Endothelial cell of umbilical vein (primary cell): ENCODE measurements at regions not wholly inside any gene's neighbourhood (a gene's known extent, or its start where the extent isn't known, plus 50 kb on each side); places are given as distances from the start of the nearest gene placed in this dataset.

Experiments used
- BruUV-seq: library from RNA; stranded (reverse); fragments of 400-500 nt; replicated peaks from 2 replicates; lab custom pipeline; 2021; lab: Mats Ljungman, UMichigan
- CTCF ChIA-PET: fragments of 300-600, 350-600 bp; sonication (Branson Sonifier 250); formaldehyde crosslinking; loops from one replicate; lab custom pipeline; 2021; ENCODE audit warnings: antibody characterized with exemption, inconsistent platforms; lab: Charles Lee
- POLR2A ChIA-PET: fragments of 300-600, 350-600 bp; sonication (Branson Sonifier 250); formaldehyde crosslinking; loops from one replicate; lab custom pipeline; 2021; ENCODE audit warnings: antibody characterized with exemption, inconsistent platforms; lab: Charles Lee
- DNase-seq: peaks from one replicate; pipeline ENCODE4 v3.0.0-alpha.2; 2011; ENCODE audit warnings: low read depth, low spot score
- FAIRE-seq: peaks from 2 replicates; lab custom pipeline; 2011; peaks lifted over from hg19 to GRCh38; lab: Jason Lieb, UNC
- H2AFZ ChIP-seq: 2 replicates; pipeline ENCODE4 v1.6.0; 2012; ENCODE audit warnings: low read depth, low read length, control low read depth, inconsistent platforms
- H3K27ac ChIP-seq: 2 replicates; pipeline ENCODE4 v1.5.1; 2011; ENCODE audit warnings: low read depth, mild to moderate bottlenecking, control low read depth, low read length, moderate library complexity; ENCODE audit not compliant: insufficient read depth
- H3K27me3 ChIP-seq, 2 experiments: 2 replicates each; pipeline versions ENCODE4 v1.6.0 to v1.6.1; 2011; ENCODE audit warnings: low read length in 2 of 2, mixed read lengths in 1 of 2; ENCODE audit not compliant: control insufficient read depth in 2 of 2, insufficient read depth in 2 of 2
- H3K36me3 ChIP-seq, 2 experiments: 2 replicates in 1 of 2; 3 replicates in 1 of 2; pipeline ENCODE4 v1.5.1; 2011; ENCODE audit warnings: low read length in 2 of 2, mild to moderate bottlenecking in 1 of 2, moderate library complexity in 1 of 2; ENCODE audit not compliant: control insufficient read depth in 2 of 2, insufficient read depth in 2 of 2; ENCODE audit errors: extremely low read depth in 1 of 2
- H3K4me1 ChIP-seq: 3 replicates; pipeline ENCODE4 v1.5.1; 2011; ENCODE audit warnings: mild to moderate bottlenecking, low read length; ENCODE audit not compliant: control insufficient read depth, insufficient read depth; ENCODE audit errors: extremely low read depth
- H3K4me2 ChIP-seq: 2 replicates; pipeline ENCODE4 v1.6.1; 2011; ENCODE audit warnings: low read length, control low read depth, mixed read lengths; ENCODE audit not compliant: insufficient read depth
- H3K4me3 ChIP-seq, 3 experiments: fragments of 200-600 bp in 1 of 3; sonication (generic), shearing (Covaris generic) in 1 of 3; replicated peaks in 1 of 3; 2 replicates each; pipeline ENCODE4 v1.5.1; 2011 to 2016; ENCODE audit warnings: control low read depth in 3 of 3, low read length in 3 of 3, mild to moderate bottlenecking in 2 of 3, inconsistent platforms in 1 of 3, low read depth in 1 of 3, moderate library complexity in 1 of 3; ENCODE audit not compliant: insufficient read depth in 1 of 3
- H3K79me2 ChIP-seq: 2 replicates; pipeline ENCODE4 v1.6.0; 2012; ENCODE audit warnings: low read length, inconsistent platforms; ENCODE audit not compliant: control insufficient read depth, insufficient read depth
- H3K9ac ChIP-seq: replicated peaks from 2 replicates; pipeline ENCODE3; 2011; ENCODE audit warnings: low read length, control low read depth; ENCODE audit not compliant: insufficient read depth; ENCODE audit errors: extremely low read depth
- H3K9me1 ChIP-seq: replicated peaks from 3 replicates; pipeline ENCODE4 v1.6.0; 2011; ENCODE audit warnings: mild to moderate bottlenecking, low read length; ENCODE audit not compliant: control insufficient read depth, insufficient read depth; ENCODE audit errors: extremely low read depth
- H3K9me3 ChIP-seq: replicated peaks from 2 replicates; pipeline ENCODE4 v1.5.1; 2012; ENCODE audit warnings: low read length, inconsistent platforms; ENCODE audit not compliant: control insufficient read depth, insufficient read depth
- H4K20me1 ChIP-seq: replicated peaks from 2 replicates; pipeline ENCODE3; 2011; ENCODE audit warnings: mild to moderate bottlenecking, low read length; ENCODE audit not compliant: control insufficient read depth, insufficient read depth; ENCODE audit errors: extremely low read depth
- EZH2 ChIP-seq: IDR thresholded peaks from 2 replicates; pipeline ENCODE4 v1.6.1; 2012; ENCODE audit warnings: borderline replicate concordance, low read depth, mild to moderate bottlenecking, moderate library complexity, low read length, inconsistent platforms; ENCODE audit not compliant: severe bottlenecking
- FOS ChIP-seq: IDR thresholded peaks from 2 replicates; pipeline ENCODE4 v1.6.1; 2011; ENCODE audit warnings: mild to moderate bottlenecking, low read length, moderate library complexity, borderline replicate concordance; ENCODE audit not compliant: insufficient read depth
- GATA2 ChIP-seq: IDR thresholded peaks from 2 replicates; pipeline ENCODE4 v1.7.0; 2011; ENCODE audit warnings: low read depth, mild to moderate bottlenecking, moderate library complexity, mixed read lengths, low read length; ENCODE audit not compliant: insufficient read length, insufficient read depth
- JUN ChIP-seq: IDR thresholded peaks from 2 replicates; pipeline ENCODE4 v1.6.1; 2011; ENCODE audit warnings: borderline replicate concordance, low read depth; ENCODE audit not compliant: insufficient read length, insufficient read depth
- MYC ChIP-seq: IDR thresholded peaks from one replicate; pipeline ENCODE4 v1.6.1; 2011; ENCODE audit warnings: mild to moderate bottlenecking, low read depth, low read length
- POLR2A ChIP-seq: IDR thresholded peaks from 2 replicates; pipeline ENCODE4 v1.6.1; 2012; ENCODE audit warnings: low read depth, mild to moderate bottlenecking, control low read depth, low read length
- POLR2AphosphoS5 ChIP-seq: IDR thresholded peaks from 2 replicates; pipeline ENCODE4 v1.6.1; 2012; ENCODE audit warnings: low read depth, mild to moderate bottlenecking, control low read depth, low read length, moderate library complexity; ENCODE audit not compliant: insufficient read depth
- dilution Hi-C: fragments of 300-500 bp; cut with MboI; formaldehyde crosslinking; loops from one replicate; pipeline ENCODE4 v1.15.0; 2019; ENCODE audit warnings: low sequenced_read_pairs; ENCODE audit not compliant: extremely low pct_ligation_motif_present
- intact Hi-C: fragments of 100-400 bp; cut with micrococcal nuclease; formaldehyde crosslinking; loops from one replicate; pipeline ENCODE4 v1.10.0; 2022
- TF ChIP-seq, protein P1 (sequence below): IDR thresholded peaks from 2 replicates; pipeline ENCODE4 v1.6.1; 2011; ENCODE audit not compliant: insufficient read depth, insufficient read length
- TF ChIP-seq, protein P2 (sequence below), 2 donors: IDR thresholded peaks; 1 replicate in 1 of 2; 2 replicates in 1 of 2; pipeline ENCODE4 v1.5.1; 2011; ENCODE audit warnings: low read length in 2 of 2, mild to moderate bottlenecking in 2 of 2, moderate library complexity in 2 of 2, control low read depth in 1 of 2, inconsistent platforms in 1 of 2, low read depth in 1 of 2; ENCODE audit not compliant: insufficient read depth in 1 of 2; ENCODE audit errors: extremely low read depth in 1 of 2

DNA sequence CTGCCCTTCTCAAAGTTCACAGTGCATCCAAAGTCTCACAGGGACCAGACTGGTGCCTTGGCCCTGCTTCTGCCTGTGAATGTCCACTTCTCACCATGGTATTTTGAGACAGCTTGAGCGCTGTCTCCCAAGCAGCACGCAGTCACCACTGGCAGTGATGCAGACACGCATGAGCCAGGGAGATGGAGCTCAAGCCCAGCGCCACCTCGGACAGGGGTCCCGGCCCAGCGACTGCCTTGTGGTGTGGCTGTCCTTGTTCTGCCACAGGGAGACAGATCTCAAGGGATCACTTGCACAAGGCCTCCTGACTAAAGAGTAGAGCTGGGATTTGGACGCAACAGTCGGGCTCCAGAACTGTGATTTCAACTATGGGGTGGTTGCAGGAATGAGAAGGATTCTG lies 92.6 kb upstream of the MBL2 start:
- Histone ChIP-seq H3K36me3 (no peaks in the 10 kb centered on the region), H2AFZ (no peak overlapping the region), H3K9me1 (no peaks in the 10 kb centered on the region), H3K4me2 (no peak overlapping the region), H4K20me1 (no peaks in the 10 kb centered on the region), H3K9ac (no peak overlapping the region), H3K79me2 (no peaks in the 10 kb centered on the region), H3K27ac (no peak overlapping the region), H3K9me3 (no peaks in the 10 kb centered on the region), H3K4me3 (no peak overlapping the region), H3K4me1 (no peaks in the 10 kb centered on the region), H3K27me3 (peaks cover 0 to 2% of the 10 kb centered on the region in 2 experiments)
- BruUV-seq, result no TSS peak
- ChIA-PET CTCF (no interaction called here), POLR2A (no interaction called here)
- intact Hi-C loops (no loop called here), dilution Hi-C loops (no loop called here)
- no peak for TF ChIP-seq MYC
- no peak for TF ChIP-seq JUN
- TF ChIP-seq, protein P1, sequence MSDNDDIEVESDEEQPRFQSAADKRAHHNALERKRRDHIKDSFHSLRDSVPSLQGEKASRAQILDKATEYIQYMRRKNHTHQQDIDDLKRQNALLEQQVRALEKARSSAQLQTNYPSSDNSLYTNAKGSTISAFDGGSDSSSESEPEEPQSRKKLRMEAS, result no peak
- FAIRE-seq (no peak), DNase-seq (no peak)

DNA sequence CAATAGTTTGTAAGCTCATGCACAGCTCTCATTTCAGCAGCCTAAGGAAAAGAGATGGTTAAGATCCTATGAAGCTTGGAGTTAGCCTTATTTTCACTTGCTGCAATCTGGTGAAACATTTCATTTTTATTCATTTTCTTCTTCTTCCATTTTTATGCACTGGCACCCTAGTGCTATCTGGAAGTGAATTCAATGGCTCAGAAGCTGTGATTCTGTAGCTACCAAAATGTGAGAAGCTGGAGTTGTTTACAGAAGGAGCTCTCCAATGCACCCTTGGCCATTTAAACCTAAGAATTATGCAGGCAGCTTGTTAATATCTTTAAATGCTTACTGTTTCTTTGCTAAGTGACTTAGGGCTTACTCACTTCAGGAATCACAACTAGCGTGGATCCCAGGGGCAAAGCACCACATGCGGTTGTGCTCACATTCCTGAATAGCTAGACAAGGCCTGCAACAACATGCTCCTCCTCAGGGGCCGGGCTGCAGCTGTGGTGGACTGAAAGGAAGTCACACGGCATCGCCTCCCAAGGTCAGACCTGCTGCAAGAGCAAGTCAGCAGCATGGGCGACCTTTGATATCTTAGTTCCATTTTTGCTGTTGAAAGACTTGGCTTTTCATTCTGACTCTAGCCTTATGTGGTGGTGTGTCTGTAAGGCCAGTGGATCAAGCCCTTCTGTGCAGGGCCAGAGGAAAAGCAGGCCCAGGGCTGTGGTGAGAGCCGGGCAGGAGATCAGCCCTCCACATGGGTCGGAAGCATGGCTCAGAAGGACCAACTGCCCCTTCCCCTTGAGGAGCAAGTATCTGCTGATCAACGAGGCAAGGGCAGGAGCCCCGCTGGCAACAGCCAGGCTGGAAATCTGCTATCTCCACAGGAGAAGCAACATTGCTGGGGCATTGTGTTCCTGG lies 91.9 kb upstream of the MBL2 start:
- Histone ChIP-seq H3K9ac (no peak overlapping the region), H3K79me2 (no peaks in the 10 kb centered on the region), H3K9me3 (no peaks in the 10 kb centered on the region), H3K27me3 (peaks cover 0 to 2% of the 10 kb centered on the region in 2 experiments), H3K4me2 (no peak overlapping the region), H2AFZ (no peak overlapping the region), H3K4me3 (no peak overlapping the region), H3K36me3 (no peaks in the 10 kb centered on the region), H3K4me1 (no peaks in the 10 kb centered on the region), H3K27ac (no peak overlapping the region), H3K9me1 (no peaks in the 10 kb centered on the region), H4K20me1 (no peaks in the 10 kb centered on the region)
- ChIA-PET CTCF (no interaction called here), POLR2A (no interaction called here)
- no TSS peak for BruUV-seq
- DNase-seq (no peak), FAIRE-seq (no peak)
- dilution Hi-C loops (no loop called here), intact Hi-C loops (no loop called here)
- TF ChIP-seq GATA2 (no peak), EZH2 (no peak), MYC (no peak), POLR2AphosphoS5 (no peak), FOS (no peak), JUN (no peak), POLR2A (no peak)
- TF ChIP-seq, protein P2, sequence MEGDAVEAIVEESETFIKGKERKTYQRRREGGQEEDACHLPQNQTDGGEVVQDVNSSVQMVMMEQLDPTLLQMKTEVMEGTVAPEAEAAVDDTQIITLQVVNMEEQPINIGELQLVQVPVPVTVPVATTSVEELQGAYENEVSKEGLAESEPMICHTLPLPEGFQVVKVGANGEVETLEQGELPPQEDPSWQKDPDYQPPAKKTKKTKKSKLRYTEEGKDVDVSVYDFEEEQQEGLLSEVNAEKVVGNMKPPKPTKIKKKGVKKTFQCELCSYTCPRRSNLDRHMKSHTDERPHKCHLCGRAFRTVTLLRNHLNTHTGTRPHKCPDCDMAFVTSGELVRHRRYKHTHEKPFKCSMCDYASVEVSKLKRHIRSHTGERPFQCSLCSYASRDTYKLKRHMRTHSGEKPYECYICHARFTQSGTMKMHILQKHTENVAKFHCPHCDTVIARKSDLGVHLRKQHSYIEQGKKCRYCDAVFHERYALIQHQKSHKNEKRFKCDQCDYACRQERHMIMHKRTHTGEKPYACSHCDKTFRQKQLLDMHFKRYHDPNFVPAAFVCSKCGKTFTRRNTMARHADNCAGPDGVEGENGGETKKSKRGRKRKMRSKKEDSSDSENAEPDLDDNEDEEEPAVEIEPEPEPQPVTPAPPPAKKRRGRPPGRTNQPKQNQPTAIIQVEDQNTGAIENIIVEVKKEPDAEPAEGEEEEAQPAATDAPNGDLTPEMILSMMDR (IDR thresholded peaks at IDR 0.05; ENCODE audit: extremely low read depth in 1 of 2, insufficient read depth in 1 of 2, low read depth in 1 of 2, low read length in 2 of 2), result no peak
- TF ChIP-seq, protein P1, result no peak
